BJ (cell line): ENCODE measurements at regions not wholly inside any gene's neighbourhood (a gene's known extent, or its start where the extent isn't known, plus 50 kb on each side); places are given as distances from the start of the nearest gene placed in this dataset.

Experiments used
- CTCF ChIA-PET: fragments of 350-600 bp; formaldehyde crosslinking; extraction: SDS; loops from one replicate; lab custom pipeline; 2021; ENCODE audit warnings: antibody characterized with exemption, inconsistent platforms; lab: Yijun Ruan, JAX
- POLR2A ChIA-PET: fragments of 300-600 bp; sonication (Branson Sonifier 250); formaldehyde crosslinking; extraction: SDS; loops from one replicate; lab custom pipeline; 2021; ENCODE audit warnings: antibody characterized with exemption; lab: Charles Lee
- DNase-seq: peaks from one replicate; pipeline ENCODE4 v3.0.0-alpha.2; 2011; ENCODE audit warnings: low read depth
- H3K27me3 ChIP-seq: 2 replicates; pipeline ENCODE4 v1.6.0; 2011; ENCODE audit warnings: low read length; ENCODE audit not compliant: control insufficient read depth, insufficient read depth
- H3K36me3 ChIP-seq: 2 replicates; pipeline ENCODE4 v1.5.1; 2011; ENCODE audit warnings: low read length; ENCODE audit not compliant: control insufficient read depth, insufficient read depth
- H3K4me3 ChIP-seq: 2 replicates; pipeline ENCODE4 v1.5.1; 2011; ENCODE audit warnings: low read depth, mild to moderate bottlenecking, control low read depth, low read length
- CTCF ChIP-seq: IDR thresholded peaks from 2 replicates; pipeline ENCODE4 v1.5.1; 2011; ENCODE audit warnings: low read depth, mild to moderate bottlenecking, control low read depth, inconsistent platforms, low read length, moderate library complexity; ENCODE audit not compliant: insufficient read depth

DNA sequence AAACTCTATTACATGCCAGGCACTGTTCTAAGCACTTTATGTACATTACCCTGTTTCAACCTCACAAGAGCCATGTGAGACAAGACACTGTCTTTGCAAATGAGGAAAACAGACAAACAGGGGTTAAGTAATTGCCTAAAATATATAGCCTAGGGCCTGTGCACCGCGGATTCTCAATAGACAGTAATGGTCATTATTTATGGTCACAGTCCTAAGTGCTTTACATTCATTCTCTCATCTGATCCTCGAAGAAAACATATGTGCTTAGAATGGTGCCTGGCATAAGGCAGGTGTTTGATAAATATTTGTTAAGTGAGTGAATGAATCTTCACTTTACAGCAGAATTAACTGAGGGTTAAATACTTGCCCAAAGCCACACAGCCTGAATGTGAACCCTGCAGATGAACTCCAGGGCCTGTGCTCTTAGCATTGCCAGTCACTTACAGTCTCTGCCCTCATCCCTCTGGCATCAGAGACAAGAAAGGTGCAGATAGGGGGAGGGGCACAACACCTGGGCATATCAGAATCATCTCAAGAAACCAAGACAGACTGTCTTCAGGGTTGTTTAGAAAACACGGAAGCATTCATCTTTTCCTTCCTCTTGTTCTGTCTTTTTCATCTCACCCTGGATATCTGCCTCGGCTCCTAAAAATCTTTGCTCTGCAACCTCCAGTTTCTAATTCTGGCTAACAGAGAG is 92.8 kb upstream of the SASH1 start:
- H3K36me3 ChIP-seq, result no peaks in the 10 kb centered on the region
- POLR2A ChIA-PET, result no interaction called here
- no peak for TF ChIP-seq CTCF
- H3K4me3 ChIP-seq, result no peak overlapping the region
- CTCF ChIA-PET, result interaction anchor here (0.7 to 6.0 kb wide), 10 partner anchors 8 to 743 kb away, joined by 3 to 61 read pairs (median 6); no protein-coding TSS in a partner anchor
- no peaks in the 10 kb centered on the region for H3K27me3 ChIP-seq
- no peak for DNase-seq

DNA sequence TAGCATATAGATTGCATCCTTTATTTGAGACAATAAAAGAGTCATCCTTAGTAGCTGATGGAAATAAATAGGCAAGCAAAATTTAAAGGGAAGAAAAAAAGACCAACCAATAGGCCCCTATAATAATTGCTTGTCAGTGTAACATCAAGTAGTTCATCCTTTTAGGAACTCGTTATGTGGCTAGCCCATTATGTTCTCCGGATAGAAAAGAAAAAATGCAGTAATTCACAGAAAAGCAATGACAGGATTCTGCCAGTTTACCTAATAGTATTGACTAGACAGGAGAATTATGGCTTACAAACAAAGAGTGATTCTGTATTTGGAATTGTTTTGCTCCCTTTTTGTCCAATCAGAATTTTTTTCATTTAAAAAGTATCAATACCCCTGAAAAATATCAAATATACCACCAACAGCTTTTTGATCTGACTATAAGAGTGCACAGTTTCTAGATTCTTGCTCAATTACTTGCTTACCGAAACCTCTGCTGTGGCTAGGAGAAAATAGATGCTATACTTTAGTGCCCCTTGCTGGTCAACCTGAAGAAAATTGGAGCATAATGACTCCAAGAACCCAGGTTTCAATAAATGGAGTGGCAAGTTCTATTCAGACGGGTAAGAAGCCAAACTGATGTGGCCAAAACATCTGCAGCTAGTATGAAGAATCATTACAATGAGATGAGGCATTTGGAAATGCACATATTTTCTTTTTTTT is 91.5 kb upstream of the SASH1 start:
- no peak overlapping the region for H3K4me3 ChIP-seq
- TF ChIP-seq CTCF, result peak; percentile 53
- no peaks in the 10 kb centered on the region for H3K27me3 ChIP-seq
- no peak for DNase-seq
- ChIA-PET CTCF (interaction anchor here (0.6 to 5.9 kb wide), 18 partner anchors 9 to 744 kb away, joined by 3 to 61 read pairs (median 4); no protein-coding TSS in a partner anchor), POLR2A (no interaction called here)
- no peaks in the 10 kb centered on the region for H3K36me3 ChIP-seq

- no peaks in the 10 kb centered on the region for H3K36me3 ChIP-seq
- DNase-seq, result no peak
- no peaks in the 10 kb centered on the region for H3K27me3 ChIP-seq
- ChIA-PET POLR2A (no interaction called here), CTCF (interaction anchor here (0.6 to 5.9 kb wide), 9 partner anchors 10 to 278 kb away, joined by 3 to 61 read pairs (median 4); no protein-coding TSS in a partner anchor)
- no peak for TF ChIP-seq CTCF
- H3K4me3 ChIP-seq, result no peak overlapping the region
Measured at GRCh38 chr6:148251891-148252290, 90.7 kb upstream of the SASH1 start.

DNA sequence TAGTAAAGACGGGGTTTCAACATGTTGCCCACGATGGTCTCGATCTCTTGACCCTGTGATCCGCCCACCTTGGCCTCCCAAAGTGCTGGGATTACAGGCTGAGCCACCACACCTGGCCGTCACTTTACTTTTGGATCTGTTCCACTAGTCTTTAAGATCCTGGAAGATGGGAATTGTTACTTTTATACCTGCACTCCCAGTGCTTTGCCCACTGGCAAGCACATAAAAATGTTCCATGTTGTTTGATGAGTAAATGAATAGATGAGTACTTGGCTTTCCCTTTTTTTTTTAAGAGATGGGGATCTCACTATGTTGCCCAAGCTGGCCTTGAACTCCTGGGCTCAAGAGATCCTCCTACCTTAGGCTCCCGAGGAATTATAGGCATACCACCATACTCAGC is 84.8 kb upstream of the SASH1 start:
- ChIA-PET POLR2A (no interaction called here), CTCF (interaction anchor here (0.6 to 4.5 kb wide), 3 partner anchors 9 to 1268 kb away, joined by 3 to 17 read pairs (median 4); no protein-coding TSS in a partner anchor)
- DNase-seq, result no peak
- H3K4me3 ChIP-seq, result no peak overlapping the region
- TF ChIP-seq CTCF, result no peak
- H3K27me3 ChIP-seq, result no peaks in the 10 kb centered on the region
- H3K36me3 ChIP-seq, result no peaks in the 10 kb centered on the region; the same call in 1 of the 2 replicates

DNA sequence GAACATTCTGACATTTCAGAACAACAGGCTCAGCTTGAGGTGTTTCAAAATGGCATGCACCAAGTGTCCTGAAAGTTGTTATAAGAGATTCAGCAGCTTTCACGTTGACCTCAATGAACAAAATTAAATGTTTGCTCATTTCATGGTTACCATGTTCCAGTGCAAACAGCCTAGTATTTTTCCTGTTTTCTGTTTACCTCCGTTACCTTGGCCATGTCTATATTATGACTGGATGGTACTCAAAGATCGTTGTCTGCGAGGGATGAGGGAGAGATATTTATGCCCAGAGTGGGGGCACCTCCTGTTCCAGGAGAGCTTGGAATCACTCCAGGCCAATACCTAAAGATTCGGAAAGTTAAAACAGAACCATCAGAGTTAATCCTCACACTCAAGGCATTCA is 83.8 kb upstream of the SASH1 start:
- H3K27me3 ChIP-seq, result no peaks in the 10 kb centered on the region
- TF ChIP-seq CTCF, result no peak
- H3K36me3 ChIP-seq, result no peaks in the 10 kb centered on the region; the same call in 1 of the 2 replicates
- ChIA-PET POLR2A (no interaction called here), CTCF (interaction anchor here (4.5 kb wide), 1 partner anchor 82 kb away, joined by 17 read pairs; no protein-coding TSS in a partner anchor)
- H3K4me3 ChIP-seq, result no peak overlapping the region
- no peak for DNase-seq
